GM23338 (cell line): ENCODE measurements at regions not wholly inside any gene's neighbourhood (a gene's known extent, or its start where the extent isn't known, plus 50 kb on each side); places are given as distances from the start of the nearest gene placed in this dataset.

Experiments
- ATAC-seq: fragments of 200-7000 bp; cut with Tn5 transposase; 3 replicates; pipeline ENCODE4 v1.9.1; 2020
- DNase-seq: peaks from one replicate; pipeline ENCODE4 v3.0.0-alpha.2; 2015; ENCODE audit warnings: low spot score
- H2AFZ ChIP-seq: fragments of 200-600 bp; sonication (generic); 2 replicates; pipeline ENCODE4 v1.8.0; 2016; ENCODE audit warnings: antibody characterized with exemption, mild to moderate bottlenecking, moderate library complexity
- H3F3A ChIP-seq: fragments of 200-600 bp; sonication (generic); replicated peaks from 2 replicates; pipeline ENCODE4 v1.8.0; 2017; ENCODE audit warnings: antibody characterized with exemption, mixed run types, low read depth
- H3K27ac ChIP-seq: fragments of 200-600 bp; sonication (generic); 2 replicates; pipeline ENCODE4 v1.6.1; 2016; ENCODE audit warnings: low read depth
- H3K27me3 ChIP-seq: fragments of 200-600 bp; sonication (generic); 2 replicates; pipeline ENCODE4 v1.8.0; 2016; ENCODE audit warnings: mild to moderate bottlenecking, mixed run types, moderate library complexity; ENCODE audit not compliant: insufficient read depth
- H3K36me3 ChIP-seq: fragments of 200-600 bp; sonication (generic); 2 replicates; pipeline ENCODE4 v1.8.0; 2016; ENCODE audit warnings: mild to moderate bottlenecking; ENCODE audit not compliant: insufficient read depth
- H3K4me1 ChIP-seq: fragments of 200-600 bp; sonication (generic); 2 replicates; pipeline ENCODE4 v1.8.0; 2016; ENCODE audit warnings: mild to moderate bottlenecking, moderate library complexity; ENCODE audit not compliant: insufficient read depth
- H3K4me2 ChIP-seq: fragments of 200-600 bp; sonication (generic); 2 replicates; pipeline ENCODE4 v1.7.1; 2017; ENCODE audit warnings: mixed run types
- H3K4me3 ChIP-seq: fragments of 200-600 bp; sonication (generic); 2 replicates; pipeline ENCODE4 v1.6.1; 2016; ENCODE audit warnings: mixed run types
- H3K79me2 ChIP-seq: fragments of 200-600 bp; sonication (generic); replicated peaks from 2 replicates; pipeline ENCODE4 v1.8.0; 2017; ENCODE audit warnings: mild to moderate bottlenecking; ENCODE audit not compliant: insufficient read depth
- H3K9me2 ChIP-seq: fragments of 200-600 bp; sonication (generic); 2 replicates; pipeline ENCODE4 v1.8.0; 2017; ENCODE audit not compliant: insufficient read depth
- H4K20me1 ChIP-seq: fragments of 200-600 bp; sonication (generic); replicated peaks from 2 replicates; pipeline ENCODE4 v1.8.0; 2017; ENCODE audit warnings: mild to moderate bottlenecking; ENCODE audit not compliant: insufficient read depth
- H3K27ac Mint-ChIP-seq: 2 replicates; pipeline ENCODE4 v1.8.0; 2020; ENCODE audit warnings: inconsistent platforms, mild to moderate bottlenecking, moderate library complexity, mixed read lengths
- H3K27me3 Mint-ChIP-seq: 3 replicates; pipeline ENCODE4 v1.8.0; 2022; ENCODE audit warnings: low read depth, mild to moderate bottlenecking, moderate library complexity, mixed read lengths, inconsistent platforms; ENCODE audit not compliant: insufficient read depth, poor library complexity
- H3K36me3 Mint-ChIP-seq: 3 replicates; pipeline ENCODE4 v1.8.0; 2021; ENCODE audit warnings: low read depth, mild to moderate bottlenecking, inconsistent platforms, moderate library complexity, mixed read lengths
- H3K4me1 Mint-ChIP-seq: 3 replicates; pipeline ENCODE4 v1.8.0; 2020; ENCODE audit warnings: mild to moderate bottlenecking, inconsistent platforms, mixed read lengths
- H3K4me3 Mint-ChIP-seq: 3 replicates; pipeline ENCODE4 v1.8.0; 2021; ENCODE audit warnings: moderate library complexity, mild to moderate bottlenecking, inconsistent platforms, mixed read lengths
- H3K9me3 Mint-ChIP-seq: 3 replicates; pipeline ENCODE4 v1.8.0; 2020; ENCODE audit warnings: moderate library complexity, mild to moderate bottlenecking, inconsistent platforms, mixed read lengths
- CREB1 ChIP-seq: fragments of 250-450 bp; sonication (Bioruptor Pico); IDR thresholded peaks from 2 replicates; pipeline ENCODE4 v1.5.0; 2020; ENCODE audit warnings: low read depth, mild to moderate bottlenecking, moderate library complexity
- EZH2 ChIP-seq: fragments of 200-600 bp; sonication (generic); IDR thresholded peaks from one replicate; pipeline ENCODE4 v1.8.0; 2017; ENCODE audit warnings: antibody characterized with exemption, mild to moderate bottlenecking, low read depth; ENCODE audit not compliant: unreplicated experiment
- EZH2phosphoT487 ChIP-seq: fragments of 200-600 bp; sonication (generic); IDR thresholded peaks from one replicate; pipeline ENCODE4 v1.8.1; 2018; ENCODE audit warnings: antibody characterized with exemption; ENCODE audit not compliant: unreplicated experiment
- JUNB ChIP-seq: IDR thresholded peaks from one replicate; pipeline ENCODE4 v1.6.1; 2016; ENCODE audit warnings: antibody characterized with exemption; ENCODE audit not compliant: unreplicated experiment
- NANOG ChIP-seq: IDR thresholded peaks from 2 replicates; pipeline ENCODE4 v1.6.1; 2016; ENCODE audit warnings: antibody characterized with exemption, borderline replicate concordance
- POLR2AphosphoS5 ChIP-seq: IDR thresholded peaks from 2 replicates; pipeline ENCODE4 v1.6.1; 2016; ENCODE audit warnings: antibody characterized with exemption, low read depth
- STAT1 ChIP-seq: IDR thresholded peaks from one replicate; pipeline ENCODE4 v1.6.1; 2016; ENCODE audit warnings: antibody characterized with exemption; ENCODE audit not compliant: unreplicated experiment
- ZNF114 ChIP-seq: fragments of 250-450 bp; sonication (Bioruptor Pico); IDR thresholded peaks from 2 replicates; pipeline ENCODE4 v1.5.0; 2020; ENCODE audit warnings: mild to moderate bottlenecking, moderate library complexity
- ZNF331 ChIP-seq: fragments of 250-450 bp; sonication (Bioruptor Pico); IDR thresholded peaks from 2 replicates; pipeline ENCODE4 v1.5.0; 2020; ENCODE audit warnings: low read depth, mild to moderate bottlenecking, moderate library complexity
- TF ChIP-seq, protein P1 (sequence below): fragments of 250-450 bp; sonication (Bioruptor Pico); IDR thresholded peaks from 2 replicates; pipeline ENCODE4 v1.5.0; 2020; ENCODE audit warnings: mild to moderate bottlenecking, moderate library complexity
- TF ChIP-seq, protein P2 (sequence below): IDR thresholded peaks from one replicate; pipeline ENCODE4 v1.6.1; 2018; ENCODE audit warnings: antibody characterized with exemption; ENCODE audit not compliant: unreplicated experiment
- TF ChIP-seq, protein P3 (sequence below), 2 experiments: fragments of 200-600 bp in 1 of 2; sonication (generic) in 1 of 2; conservative IDR thresholded peaks; 2 replicates each; pipeline versions ENCODE4 v1.5.1 to v1.6.1; 2016 to 2017; ENCODE audit warnings: antibody characterized with exemption in 2 of 2, low read depth in 2 of 2, mild to moderate bottlenecking in 2 of 2, moderate library complexity in 1 of 2

DNA sequence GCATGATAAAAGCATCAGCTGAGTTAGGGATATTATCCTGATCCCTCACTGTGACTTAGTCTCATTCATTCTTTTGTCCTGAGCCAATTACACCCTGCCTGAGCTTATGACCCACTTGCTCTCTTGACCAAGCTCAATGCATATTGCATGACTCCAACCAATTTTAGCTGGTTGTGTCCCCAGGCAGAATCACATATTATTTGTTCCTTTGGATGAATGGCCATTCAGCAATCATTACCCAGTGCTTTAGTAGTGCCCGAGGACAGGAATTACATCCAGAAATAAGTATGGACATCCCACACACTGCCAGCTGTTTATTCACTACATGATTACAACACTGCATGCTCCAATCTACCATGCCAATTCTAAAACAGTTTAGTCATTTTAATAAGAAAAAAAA lies 322.5 kb downstream of the ZBBX start (continued):
- TF ChIP-seq, protein P1, sequence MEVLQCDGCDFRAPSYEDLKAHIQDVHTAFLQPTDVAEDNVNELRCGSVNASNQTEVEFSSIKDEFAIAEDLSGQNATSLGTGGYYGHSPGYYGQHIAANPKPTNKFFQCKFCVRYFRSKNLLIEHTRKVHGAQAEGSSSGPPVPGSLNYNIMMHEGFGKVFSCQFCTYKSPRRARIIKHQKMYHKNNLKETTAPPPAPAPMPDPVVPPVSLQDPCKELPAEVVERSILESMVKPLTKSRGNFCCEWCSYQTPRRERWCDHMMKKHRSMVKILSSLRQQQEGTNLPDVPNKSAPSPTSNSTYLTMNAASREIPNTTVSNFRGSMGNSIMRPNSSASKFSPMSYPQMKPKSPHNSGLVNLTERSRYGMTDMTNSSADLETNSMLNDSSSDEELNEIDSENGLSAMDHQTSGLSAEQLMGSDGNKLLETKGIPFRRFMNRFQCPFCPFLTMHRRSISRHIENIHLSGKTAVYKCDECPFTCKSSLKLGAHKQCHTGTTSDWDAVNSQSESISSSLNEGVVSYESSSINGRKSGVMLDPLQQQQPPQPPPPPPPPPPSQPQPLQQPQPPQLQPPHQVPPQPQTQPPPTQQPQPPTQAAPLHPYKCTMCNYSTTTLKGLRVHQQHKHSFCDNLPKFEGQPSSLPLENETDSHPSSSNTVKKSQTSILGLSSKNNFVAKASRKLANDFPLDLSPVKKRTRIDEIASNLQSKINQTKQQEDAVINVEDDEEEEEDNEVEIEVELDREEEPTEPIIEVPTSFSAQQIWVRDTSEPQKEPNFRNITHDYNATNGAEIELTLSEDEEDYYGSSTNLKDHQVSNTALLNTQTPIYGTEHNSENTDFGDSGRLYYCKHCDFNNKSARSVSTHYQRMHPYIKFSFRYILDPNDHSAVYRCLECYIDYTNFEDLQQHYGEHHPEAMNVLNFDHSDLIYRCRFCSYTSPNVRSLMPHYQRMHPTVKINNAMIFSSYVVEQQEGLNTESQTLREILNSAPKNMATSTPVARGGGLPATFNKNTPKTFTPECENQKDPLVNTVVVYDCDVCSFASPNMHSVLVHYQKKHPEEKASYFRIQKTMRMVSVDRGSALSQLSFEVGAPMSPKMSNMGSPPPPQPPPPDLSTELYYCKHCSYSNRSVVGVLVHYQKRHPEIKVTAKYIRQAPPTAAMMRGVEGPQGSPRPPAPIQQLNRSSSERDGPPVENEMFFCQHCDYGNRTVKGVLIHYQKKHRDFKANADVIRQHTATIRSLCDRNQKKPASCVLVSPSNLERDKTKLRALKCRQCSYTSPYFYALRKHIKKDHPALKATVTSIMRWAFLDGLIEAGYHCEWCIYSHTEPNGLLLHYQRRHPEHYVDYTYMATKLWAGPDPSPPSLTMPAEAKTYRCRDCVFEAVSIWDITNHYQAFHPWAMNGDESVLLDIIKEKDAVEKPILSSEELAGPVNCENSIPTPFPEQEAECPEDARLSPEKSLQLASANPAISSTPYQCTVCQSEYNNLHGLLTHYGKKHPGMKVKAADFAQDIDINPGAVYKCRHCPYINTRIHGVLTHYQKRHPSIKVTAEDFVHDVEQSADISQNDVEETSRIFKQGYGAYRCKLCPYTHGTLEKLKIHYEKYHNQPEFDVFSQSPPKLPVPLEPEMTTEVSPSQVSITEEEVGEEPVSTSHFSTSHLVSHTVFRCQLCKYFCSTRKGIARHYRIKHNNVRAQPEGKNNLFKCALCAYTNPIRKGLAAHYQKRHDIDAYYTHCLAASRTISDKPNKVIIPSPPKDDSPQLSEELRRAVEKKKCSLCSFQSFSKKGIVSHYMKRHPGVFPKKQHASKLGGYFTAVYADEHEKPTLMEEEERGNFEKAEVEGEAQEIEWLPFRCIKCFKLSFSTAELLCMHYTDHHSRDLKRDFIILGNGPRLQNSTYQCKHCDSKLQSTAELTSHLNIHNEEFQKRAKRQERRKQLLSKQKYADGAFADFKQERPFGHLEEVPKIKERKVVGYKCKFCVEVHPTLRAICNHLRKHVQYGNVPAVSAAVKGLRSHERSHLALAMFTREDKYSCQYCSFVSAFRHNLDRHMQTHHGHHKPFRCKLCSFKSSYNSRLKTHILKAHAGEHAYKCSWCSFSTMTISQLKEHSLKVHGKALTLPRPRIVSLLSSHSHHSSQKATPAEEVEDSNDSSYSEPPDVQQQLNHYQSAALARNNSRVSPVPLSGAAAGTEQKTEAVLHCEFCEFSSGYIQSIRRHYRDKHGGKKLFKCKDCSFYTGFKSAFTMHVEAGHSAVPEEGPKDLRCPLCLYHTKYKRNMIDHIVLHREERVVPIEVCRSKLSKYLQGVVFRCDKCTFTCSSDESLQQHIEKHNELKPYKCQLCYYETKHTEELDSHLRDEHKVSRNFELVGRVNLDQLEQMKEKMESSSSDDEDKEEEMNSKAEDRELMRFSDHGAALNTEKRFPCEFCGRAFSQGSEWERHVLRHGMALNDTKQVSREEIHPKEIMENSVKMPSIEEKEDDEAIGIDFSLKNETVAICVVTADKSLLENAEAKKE (CRISPR knock-in tag), result no peak
- no peak for TF ChIP-seq NANOG
- no peak for TF ChIP-seq ZNF331 (CRISPR knock-in tag)
- TF ChIP-seq EZH2phosphoT487, result no peak
- no peak for TF ChIP-seq ZNF114
- TF ChIP-seq STAT1, result no peak

DNA sequence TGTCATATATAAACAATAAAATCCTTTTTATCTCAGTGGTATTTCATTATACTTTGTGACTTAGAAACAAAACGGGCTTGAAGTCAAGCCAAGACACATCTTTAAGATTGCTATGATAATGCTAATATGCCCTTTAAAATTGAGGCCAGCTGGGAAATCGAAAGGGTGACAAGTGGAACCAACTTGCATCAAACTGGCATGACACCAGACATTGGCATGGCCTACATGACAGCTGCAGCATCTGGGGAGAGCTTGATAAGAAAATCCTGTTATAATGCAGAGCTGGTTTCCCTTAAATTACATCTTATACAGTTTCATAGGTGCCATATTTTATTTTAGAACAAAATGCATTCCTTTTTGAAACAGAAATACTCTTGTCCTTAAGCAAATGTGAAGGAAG lies 325.2 kb downstream of the ZBBX start:
- Mint-ChIP-seq H3K9me3 (peaks cover 6% of the 10 kb centered on the region; the same call in 2 of the 3 replicates), H3K4me1 (peaks cover 5% of the 10 kb centered on the region; the same call in 1 of the 3 replicates), H3K27me3 (no peaks in the 10 kb centered on the region), H3K27ac (no peak overlapping the region), H3K36me3 (0 out of 3 replicates have a peak, but pooled peaks cover 3% of the 10 kb centered on the region), H3K4me3 (no peak overlapping the region)
- no peaks in the 10 kb centered on the region for H3F3A ChIP-seq
- H2AFZ ChIP-seq, result no peak overlapping the region
- peaks cover 3% of the 10 kb centered on the region; the same call in 1 of the 2 replicates for H3K9me2 ChIP-seq
- H3K27ac ChIP-seq, result no peak overlapping the region
- H3K36me3 ChIP-seq, result no peaks in the 10 kb centered on the region
- no peaks in the 10 kb centered on the region for H3K79me2 ChIP-seq
- DNase-seq (no peak), ATAC-seq (no peak)
- H3K4me1 ChIP-seq, result peaks cover 11% of the 10 kb centered on the region; the same call in 1 of the 2 replicates
- H3K4me3 ChIP-seq, result no peak overlapping the region
- H3K27me3 ChIP-seq, result no peaks in the 10 kb centered on the region
- H3K4me2 ChIP-seq, result no peak overlapping the region
- H4K20me1 ChIP-seq, result no peaks in the 10 kb centered on the region
- TF ChIP-seq EZH2phosphoT487, result no peak
- TF ChIP-seq ZNF331 (CRISPR knock-in tag), result no peak
- no peak for TF ChIP-seq ZNF114
- TF ChIP-seq, protein P2, sequence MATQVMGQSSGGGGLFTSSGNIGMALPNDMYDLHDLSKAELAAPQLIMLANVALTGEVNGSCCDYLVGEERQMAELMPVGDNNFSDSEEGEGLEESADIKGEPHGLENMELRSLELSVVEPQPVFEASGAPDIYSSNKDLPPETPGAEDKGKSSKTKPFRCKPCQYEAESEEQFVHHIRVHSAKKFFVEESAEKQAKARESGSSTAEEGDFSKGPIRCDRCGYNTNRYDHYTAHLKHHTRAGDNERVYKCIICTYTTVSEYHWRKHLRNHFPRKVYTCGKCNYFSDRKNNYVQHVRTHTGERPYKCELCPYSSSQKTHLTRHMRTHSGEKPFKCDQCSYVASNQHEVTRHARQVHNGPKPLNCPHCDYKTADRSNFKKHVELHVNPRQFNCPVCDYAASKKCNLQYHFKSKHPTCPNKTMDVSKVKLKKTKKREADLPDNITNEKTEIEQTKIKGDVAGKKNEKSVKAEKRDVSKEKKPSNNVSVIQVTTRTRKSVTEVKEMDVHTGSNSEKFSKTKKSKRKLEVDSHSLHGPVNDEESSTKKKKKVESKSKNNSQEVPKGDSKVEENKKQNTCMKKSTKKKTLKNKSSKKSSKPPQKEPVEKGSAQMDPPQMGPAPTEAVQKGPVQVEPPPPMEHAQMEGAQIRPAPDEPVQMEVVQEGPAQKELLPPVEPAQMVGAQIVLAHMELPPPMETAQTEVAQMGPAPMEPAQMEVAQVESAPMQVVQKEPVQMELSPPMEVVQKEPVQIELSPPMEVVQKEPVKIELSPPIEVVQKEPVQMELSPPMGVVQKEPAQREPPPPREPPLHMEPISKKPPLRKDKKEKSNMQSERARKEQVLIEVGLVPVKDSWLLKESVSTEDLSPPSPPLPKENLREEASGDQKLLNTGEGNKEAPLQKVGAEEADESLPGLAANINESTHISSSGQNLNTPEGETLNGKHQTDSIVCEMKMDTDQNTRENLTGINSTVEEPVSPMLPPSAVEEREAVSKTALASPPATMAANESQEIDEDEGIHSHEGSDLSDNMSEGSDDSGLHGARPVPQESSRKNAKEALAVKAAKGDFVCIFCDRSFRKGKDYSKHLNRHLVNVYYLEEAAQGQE, result no peak
- no peak for TF ChIP-seq CREB1 (CRISPR knock-in tag)
- no peak for TF ChIP-seq STAT1
- no peak for TF ChIP-seq EZH2
- TF ChIP-seq JUNB, result no peak
- TF ChIP-seq POLR2AphosphoS5, result no peak
- no peak for TF ChIP-seq NANOG
- TF ChIP-seq, protein P3, sequence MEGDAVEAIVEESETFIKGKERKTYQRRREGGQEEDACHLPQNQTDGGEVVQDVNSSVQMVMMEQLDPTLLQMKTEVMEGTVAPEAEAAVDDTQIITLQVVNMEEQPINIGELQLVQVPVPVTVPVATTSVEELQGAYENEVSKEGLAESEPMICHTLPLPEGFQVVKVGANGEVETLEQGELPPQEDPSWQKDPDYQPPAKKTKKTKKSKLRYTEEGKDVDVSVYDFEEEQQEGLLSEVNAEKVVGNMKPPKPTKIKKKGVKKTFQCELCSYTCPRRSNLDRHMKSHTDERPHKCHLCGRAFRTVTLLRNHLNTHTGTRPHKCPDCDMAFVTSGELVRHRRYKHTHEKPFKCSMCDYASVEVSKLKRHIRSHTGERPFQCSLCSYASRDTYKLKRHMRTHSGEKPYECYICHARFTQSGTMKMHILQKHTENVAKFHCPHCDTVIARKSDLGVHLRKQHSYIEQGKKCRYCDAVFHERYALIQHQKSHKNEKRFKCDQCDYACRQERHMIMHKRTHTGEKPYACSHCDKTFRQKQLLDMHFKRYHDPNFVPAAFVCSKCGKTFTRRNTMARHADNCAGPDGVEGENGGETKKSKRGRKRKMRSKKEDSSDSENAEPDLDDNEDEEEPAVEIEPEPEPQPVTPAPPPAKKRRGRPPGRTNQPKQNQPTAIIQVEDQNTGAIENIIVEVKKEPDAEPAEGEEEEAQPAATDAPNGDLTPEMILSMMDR (conservative IDR thresholded peaks at IDR 0.05; ENCODE audit: low read depth in 2 of 2), result no peak
